Chondrocyte (in vitro differentiated cells): ENCODE measurements at regions not wholly inside any gene's neighbourhood (a gene's known extent, or its start where the extent isn't known, plus 50 kb on each side); places are given as distances from the start of the nearest gene placed in this dataset.

Experiments used
- DNase-seq: peaks from one replicate; pipeline ENCODE4 v3.0.0; 2021; ENCODE audit warnings: mixed read lengths, low spot score
- H3K27ac Mint-ChIP-seq: one replicate; pipeline ENCODE4 v1.8.0; 2021; ENCODE audit warnings: mild to moderate bottlenecking, moderate library complexity, mixed read lengths; ENCODE audit not compliant: unreplicated experiment
- H3K27me3 Mint-ChIP-seq: 2 replicates; pipeline ENCODE4 v1.8.0; 2021; ENCODE audit warnings: low read depth, mixed read lengths
- H3K36me3 Mint-ChIP-seq: 2 replicates; pipeline ENCODE4 v1.8.0; 2021; ENCODE audit warnings: low read depth, mixed read lengths
- H3K4me1 Mint-ChIP-seq: 2 replicates; pipeline ENCODE4 v1.8.0; 2021; ENCODE audit warnings: low read depth, mild to moderate bottlenecking, mixed read lengths
- H3K4me3 Mint-ChIP-seq: one replicate; pipeline ENCODE4 v1.8.0; 2021; ENCODE audit warnings: mild to moderate bottlenecking, moderate library complexity, mixed read lengths; ENCODE audit not compliant: unreplicated experiment
- H3K9me3 Mint-ChIP-seq: 2 replicates; pipeline ENCODE4 v1.8.0; 2021; ENCODE audit warnings: low read depth, mixed read lengths
- CTCF ChIP-seq: fragments of 200-600 bp; sonication (generic); IDR thresholded peaks from 2 replicates; pipeline ENCODE4 v1.5.0; 2021; ENCODE audit warnings: antibody characterized with exemption, mild to moderate bottlenecking, moderate library complexity

GRCh38 chr6:39995633-39996032 lies 61.4 kb upstream of the MOCS1 start:
- H3K4me3 Mint-ChIP-seq = no peak overlapping the region
- H3K27ac Mint-ChIP-seq = no peak overlapping the region
- TF ChIP-seq CTCF = no peak
- peaks cover 15% of the 10 kb centered on the region for H3K27me3 Mint-ChIP-seq
- H3K4me1 Mint-ChIP-seq = no peaks in the 10 kb centered on the region
- peaks cover 31% of the 10 kb centered on the region for H3K9me3 Mint-ChIP-seq
- no peak for DNase-seq
- H3K36me3 Mint-ChIP-seq = peaks cover 1% of the 10 kb centered on the region

- DNase-seq = no peak
- Mint-ChIP-seq H3K4me1 (no peaks in the 10 kb centered on the region), H3K36me3 (no peaks in the 10 kb centered on the region), H3K27ac (no peak overlapping the region), H3K9me3 (peaks cover 19% of the 10 kb centered on the region), H3K4me3 (no peak overlapping the region), H3K27me3 (peaks cover 8% of the 10 kb centered on the region)
- TF ChIP-seq CTCF = no peak
Observed at GRCh38 chr6:39992861-39993622, 58.8 kb upstream of the MOCS1 start.
